ENCODE measurements at regions not wholly inside any gene's neighbourhood (a gene's known extent, or its start where the extent isn't known, plus 50 kb on each side); places are given as distances from the start of the nearest gene placed in this dataset.

- Histone ChIP-seq H3K27ac (ENCODE audit: low read depth, low read length) (no peak overlapping the region), H3K79me2 (ENCODE audit: insufficient read depth, low read length) (no peaks in the 10 kb centered on the region), H3K9ac (ENCODE audit: low read length) (no peak overlapping the region), H3K4me1 (ENCODE audit: control insufficient read depth in 1 of 2, insufficient read depth in 2 of 2, low read length in 2 of 2) (no peaks in the 10 kb centered on the region), H4K20me1 (ENCODE audit: insufficient read depth) (no peaks in the 10 kb centered on the region), H3K4me2 (ENCODE audit: low read length) (no peak overlapping the region), H3K4me3 (replicated peaks in 1 of 2; ENCODE audit: low read depth in 1 of 2, low read length in 2 of 2) (no peak overlapping the region), H3K9me3 (ENCODE audit: control insufficient read depth in 1 of 2, insufficient read depth in 1 of 2, low read depth in 1 of 2, low read length in 2 of 2) (no peaks in the 10 kb centered on the region), H3K36me3 (ENCODE audit: control insufficient read depth in 1 of 2, insufficient read depth in 2 of 2, low read length in 2 of 2) (no peaks in the 10 kb centered on the region), H3K27me3 (ENCODE audit: insufficient read depth, low read length) (no peaks in the 10 kb centered on the region), H2AFZ (ENCODE audit: low read depth, low read length, poor library complexity, severe bottlenecking) (no peak overlapping the region), H3K9me2 (ENCODE audit: insufficient read depth) (no peaks in the 10 kb centered on the region)
- ATAC-seq (no peak), DNase-seq (ENCODE audit: low read depth, low spot score) (no peak)
- CTCF ChIA-PET = no interaction called here
- no peak for TF ChIP-seq EZH2 (IDR thresholded peaks at IDR 0.05)
- TF ChIP-seq ELF1 (IDR thresholded peaks at IDR 0.05; ENCODE audit: borderline replicate concordance, low read depth) = no peak
- no peak for TF ChIP-seq REST (IDR thresholded peaks at IDR 0.05; ENCODE audit: low read depth)
- no peak for TF ChIP-seq EZH2phosphoT487 (IDR thresholded peaks at IDR 0.05; ENCODE audit: borderline replicate concordance)
- no peak for TF ChIP-seq ATF3 (IDR thresholded peaks at IDR 0.05)
- no peak for TF ChIP-seq TCF7L2 (IDR thresholded peaks at IDR 0.05; ENCODE audit: borderline replicate concordance, extremely low read depth, insufficient read depth, insufficient read length)
- TF ChIP-seq SP1 (IDR thresholded peaks at IDR 0.05; ENCODE audit: low read depth) = no peak
- TF ChIP-seq YY1 (IDR thresholded peaks at IDR 0.05; ENCODE audit: extremely low read depth, insufficient replicate concordance, low read depth, low read length) = no peak
- no peak for TF ChIP-seq CEBPB (IDR thresholded peaks at IDR 0.05; ENCODE audit: low read depth)
- no peak for TF ChIP-seq CTCF (IDR thresholded peaks at IDR 0.05 in 2 of 3, conservative IDR thresholded peaks at IDR 0.05 in 1 of 3; ENCODE audit: borderline replicate concordance in 1 of 3, insufficient read depth in 1 of 3, low read depth in 2 of 3, low read length in 2 of 3)
- TF ChIP-seq ZBTB33 (IDR thresholded peaks at IDR 0.05; ENCODE audit: extremely low read depth, insufficient replicate concordance, low read length) = no peak
- no peak for TF ChIP-seq ZNF274 (IDR thresholded peaks at IDR 0.05; ENCODE audit: low read depth, low read length)
- TF ChIP-seq POLR2AphosphoS5 (IDR thresholded peaks at IDR 0.05; ENCODE audit: low read depth, low read length) = no peak
- no peak for TF ChIP-seq JUND (IDR thresholded peaks at IDR 0.05)
- TF ChIP-seq MAX (IDR thresholded peaks at IDR 0.05) = no peak
- no TSS peak for BruUV-seq (replicated peaks)
- POLR2A ChIA-PET = no interaction called here
- intact Hi-C loops (cut with micrococcal nuclease) = no loop called here
- RAD21 ChIA-PET (ENCODE audit: low non-redundant PET in 1 of 2, low total read pairs in 2 of 2, uncharacterized antibody in 2 of 2, unreplicated experiment in 2 of 2) = no interaction called here
Measured at GRCh38 chr3:111302063-111302462, 230.4 kb downstream of the NECTIN3 start.

Measured in HCT116 (cell line).